H1 (cell line): ENCODE measurements at regions not wholly inside any gene's neighbourhood (a gene's known extent, or its start where the extent isn't known, plus 50 kb on each side); places are given as distances from the start of the nearest gene placed in this dataset.

Experiments
- ASH2L ChIP-seq: fragments of 200-600, 300-600 bp; sonication (generic); IDR thresholded peaks from one replicate; pipeline ENCODE4 v1.7.1; 2017; ENCODE audit warnings: low read length
- CBX8 ChIP-seq: fragments of 300-800, 300-1000 bp; sonication (generic); IDR thresholded peaks from 2 replicates; pipeline ENCODE4 v1.7.1; 2016; ENCODE audit warnings: low read depth, low read length, borderline replicate concordance
- POLR2A ChIP-seq, 2 experiments: IDR thresholded peaks; 1 replicate in 1 of 2; 2 replicates in 1 of 2; pipeline ENCODE4 v1.6.1; 2011; ENCODE audit warnings: low read depth in 2 of 2, low read length in 2 of 2, mild to moderate bottlenecking in 2 of 2; ENCODE audit errors: control extremely low read depth in 1 of 2
- SIN3A ChIP-seq, 2 experiments: IDR thresholded peaks in 1 of 2; conservative IDR thresholded peaks in 1 of 2; 2 replicates each; pipeline ENCODE4 v1.6.1; 2011 to 2012; ENCODE audit warnings: low read length in 2 of 2, improper control_type of control experiment in 1 of 2, low read depth in 1 of 2, mild to moderate bottlenecking in 1 of 2
- SIX5 ChIP-seq: IDR thresholded peaks from 2 replicates; pipeline ENCODE4 v1.6.1; 2011; ENCODE audit warnings: mild to moderate bottlenecking, low read depth, low read length
- TEAD4 ChIP-seq: IDR thresholded peaks from 2 replicates; pipeline ENCODE4 v1.6.1; 2012; ENCODE audit warnings: low read depth, low read length, inconsistent platforms, mixed read lengths
- TF ChIP-seq, protein P1 (sequence below): fragments of 300-600 bp; sonication (generic); IDR thresholded peaks from 2 replicates; pipeline ENCODE4 v1.7.1; 2012; ENCODE audit warnings: low read length, moderate library complexity, mild to moderate bottlenecking, inconsistent platforms; ENCODE audit not compliant: insufficient replicate concordance
- TF ChIP-seq, protein P2 (sequence below), 3 experiments: IDR thresholded peaks; 1 replicate in 2 of 3; 2 replicates in 1 of 3; pipeline versions ENCODE4 v1.5.1 to v1.6.1; 2011; ENCODE audit warnings: low read length in 3 of 3, mild to moderate bottlenecking in 3 of 3, inconsistent platforms in 2 of 3, low read depth in 1 of 3, moderate library complexity in 1 of 3; ENCODE audit not compliant: insufficient read depth in 1 of 3; ENCODE audit errors: control extremely low read depth in 1 of 3

DNA sequence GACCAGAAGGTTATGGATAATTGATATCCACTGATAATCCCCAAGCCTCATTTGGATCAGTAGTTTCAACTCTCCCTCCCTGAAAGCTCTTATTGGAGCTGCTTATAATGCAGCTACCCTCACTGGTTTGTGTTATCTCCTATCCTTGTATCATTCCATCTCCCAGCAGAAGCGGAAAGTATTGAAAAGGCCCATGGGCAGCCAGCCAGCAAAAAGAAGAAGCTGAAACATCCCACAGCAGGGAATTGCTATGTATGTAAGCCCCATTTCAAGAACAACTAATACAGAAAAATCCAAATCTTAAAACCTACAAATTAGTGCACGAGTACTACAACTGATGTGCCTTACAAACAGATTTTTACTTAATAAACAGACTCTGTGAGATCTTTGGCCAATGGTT, 269.0 kb upstream of the ECI2 start (continued):
- TF ChIP-seq, protein P1, sequence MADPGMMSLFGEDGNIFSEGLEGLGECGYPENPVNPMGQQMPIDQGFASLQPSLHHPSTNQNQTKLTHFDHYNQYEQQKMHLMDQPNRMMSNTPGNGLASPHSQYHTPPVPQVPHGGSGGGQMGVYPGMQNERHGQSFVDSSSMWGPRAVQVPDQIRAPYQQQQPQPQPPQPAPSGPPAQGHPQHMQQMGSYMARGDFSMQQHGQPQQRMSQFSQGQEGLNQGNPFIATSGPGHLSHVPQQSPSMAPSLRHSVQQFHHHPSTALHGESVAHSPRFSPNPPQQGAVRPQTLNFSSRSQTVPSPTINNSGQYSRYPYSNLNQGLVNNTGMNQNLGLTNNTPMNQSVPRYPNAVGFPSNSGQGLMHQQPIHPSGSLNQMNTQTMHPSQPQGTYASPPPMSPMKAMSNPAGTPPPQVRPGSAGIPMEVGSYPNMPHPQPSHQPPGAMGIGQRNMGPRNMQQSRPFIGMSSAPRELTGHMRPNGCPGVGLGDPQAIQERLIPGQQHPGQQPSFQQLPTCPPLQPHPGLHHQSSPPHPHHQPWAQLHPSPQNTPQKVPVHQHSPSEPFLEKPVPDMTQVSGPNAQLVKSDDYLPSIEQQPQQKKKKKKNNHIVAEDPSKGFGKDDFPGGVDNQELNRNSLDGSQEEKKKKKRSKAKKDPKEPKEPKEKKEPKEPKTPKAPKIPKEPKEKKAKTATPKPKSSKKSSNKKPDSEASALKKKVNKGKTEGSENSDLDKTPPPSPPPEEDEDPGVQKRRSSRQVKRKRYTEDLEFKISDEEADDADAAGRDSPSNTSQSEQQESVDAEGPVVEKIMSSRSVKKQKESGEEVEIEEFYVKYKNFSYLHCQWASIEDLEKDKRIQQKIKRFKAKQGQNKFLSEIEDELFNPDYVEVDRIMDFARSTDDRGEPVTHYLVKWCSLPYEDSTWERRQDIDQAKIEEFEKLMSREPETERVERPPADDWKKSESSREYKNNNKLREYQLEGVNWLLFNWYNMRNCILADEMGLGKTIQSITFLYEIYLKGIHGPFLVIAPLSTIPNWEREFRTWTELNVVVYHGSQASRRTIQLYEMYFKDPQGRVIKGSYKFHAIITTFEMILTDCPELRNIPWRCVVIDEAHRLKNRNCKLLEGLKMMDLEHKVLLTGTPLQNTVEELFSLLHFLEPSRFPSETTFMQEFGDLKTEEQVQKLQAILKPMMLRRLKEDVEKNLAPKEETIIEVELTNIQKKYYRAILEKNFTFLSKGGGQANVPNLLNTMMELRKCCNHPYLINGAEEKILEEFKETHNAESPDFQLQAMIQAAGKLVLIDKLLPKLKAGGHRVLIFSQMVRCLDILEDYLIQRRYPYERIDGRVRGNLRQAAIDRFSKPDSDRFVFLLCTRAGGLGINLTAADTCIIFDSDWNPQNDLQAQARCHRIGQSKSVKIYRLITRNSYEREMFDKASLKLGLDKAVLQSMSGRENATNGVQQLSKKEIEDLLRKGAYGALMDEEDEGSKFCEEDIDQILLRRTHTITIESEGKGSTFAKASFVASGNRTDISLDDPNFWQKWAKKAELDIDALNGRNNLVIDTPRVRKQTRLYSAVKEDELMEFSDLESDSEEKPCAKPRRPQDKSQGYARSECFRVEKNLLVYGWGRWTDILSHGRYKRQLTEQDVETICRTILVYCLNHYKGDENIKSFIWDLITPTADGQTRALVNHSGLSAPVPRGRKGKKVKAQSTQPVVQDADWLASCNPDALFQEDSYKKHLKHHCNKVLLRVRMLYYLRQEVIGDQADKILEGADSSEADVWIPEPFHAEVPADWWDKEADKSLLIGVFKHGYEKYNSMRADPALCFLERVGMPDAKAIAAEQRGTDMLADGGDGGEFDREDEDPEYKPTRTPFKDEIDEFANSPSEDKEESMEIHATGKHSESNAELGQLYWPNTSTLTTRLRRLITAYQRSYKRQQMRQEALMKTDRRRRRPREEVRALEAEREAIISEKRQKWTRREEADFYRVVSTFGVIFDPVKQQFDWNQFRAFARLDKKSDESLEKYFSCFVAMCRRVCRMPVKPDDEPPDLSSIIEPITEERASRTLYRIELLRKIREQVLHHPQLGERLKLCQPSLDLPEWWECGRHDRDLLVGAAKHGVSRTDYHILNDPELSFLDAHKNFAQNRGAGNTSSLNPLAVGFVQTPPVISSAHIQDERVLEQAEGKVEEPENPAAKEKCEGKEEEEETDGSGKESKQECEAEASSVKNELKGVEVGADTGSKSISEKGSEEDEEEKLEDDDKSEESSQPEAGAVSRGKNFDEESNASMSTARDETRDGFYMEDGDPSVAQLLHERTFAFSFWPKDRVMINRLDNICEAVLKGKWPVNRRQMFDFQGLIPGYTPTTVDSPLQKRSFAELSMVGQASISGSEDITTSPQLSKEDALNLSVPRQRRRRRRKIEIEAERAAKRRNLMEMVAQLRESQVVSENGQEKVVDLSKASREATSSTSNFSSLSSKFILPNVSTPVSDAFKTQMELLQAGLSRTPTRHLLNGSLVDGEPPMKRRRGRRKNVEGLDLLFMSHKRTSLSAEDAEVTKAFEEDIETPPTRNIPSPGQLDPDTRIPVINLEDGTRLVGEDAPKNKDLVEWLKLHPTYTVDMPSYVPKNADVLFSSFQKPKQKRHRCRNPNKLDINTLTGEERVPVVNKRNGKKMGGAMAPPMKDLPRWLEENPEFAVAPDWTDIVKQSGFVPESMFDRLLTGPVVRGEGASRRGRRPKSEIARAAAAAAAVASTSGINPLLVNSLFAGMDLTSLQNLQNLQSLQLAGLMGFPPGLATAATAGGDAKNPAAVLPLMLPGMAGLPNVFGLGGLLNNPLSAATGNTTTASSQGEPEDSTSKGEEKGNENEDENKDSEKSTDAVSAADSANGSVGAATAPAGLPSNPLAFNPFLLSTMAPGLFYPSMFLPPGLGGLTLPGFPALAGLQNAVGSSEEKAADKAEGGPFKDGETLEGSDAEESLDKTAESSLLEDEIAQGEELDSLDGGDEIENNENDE = no peak
- TF ChIP-seq CBX8 (no peak), TEAD4 (no peak), SIX5 (no peak), SIN3A (conservative IDR thresholded peaks at IDR 0.05 in 1 of 2, IDR thresholded peaks at IDR 0.05 in 1 of 2; ENCODE audit: low read depth in 1 of 2, low read length in 2 of 2) (no peak), POLR2A (IDR thresholded peaks at IDR 0.05; ENCODE audit: control extremely low read depth in 1 of 2, low read depth in 2 of 2, low read length in 2 of 2) (no peak), ASH2L (no peak)
- TF ChIP-seq, protein P2, sequence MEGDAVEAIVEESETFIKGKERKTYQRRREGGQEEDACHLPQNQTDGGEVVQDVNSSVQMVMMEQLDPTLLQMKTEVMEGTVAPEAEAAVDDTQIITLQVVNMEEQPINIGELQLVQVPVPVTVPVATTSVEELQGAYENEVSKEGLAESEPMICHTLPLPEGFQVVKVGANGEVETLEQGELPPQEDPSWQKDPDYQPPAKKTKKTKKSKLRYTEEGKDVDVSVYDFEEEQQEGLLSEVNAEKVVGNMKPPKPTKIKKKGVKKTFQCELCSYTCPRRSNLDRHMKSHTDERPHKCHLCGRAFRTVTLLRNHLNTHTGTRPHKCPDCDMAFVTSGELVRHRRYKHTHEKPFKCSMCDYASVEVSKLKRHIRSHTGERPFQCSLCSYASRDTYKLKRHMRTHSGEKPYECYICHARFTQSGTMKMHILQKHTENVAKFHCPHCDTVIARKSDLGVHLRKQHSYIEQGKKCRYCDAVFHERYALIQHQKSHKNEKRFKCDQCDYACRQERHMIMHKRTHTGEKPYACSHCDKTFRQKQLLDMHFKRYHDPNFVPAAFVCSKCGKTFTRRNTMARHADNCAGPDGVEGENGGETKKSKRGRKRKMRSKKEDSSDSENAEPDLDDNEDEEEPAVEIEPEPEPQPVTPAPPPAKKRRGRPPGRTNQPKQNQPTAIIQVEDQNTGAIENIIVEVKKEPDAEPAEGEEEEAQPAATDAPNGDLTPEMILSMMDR (IDR thresholded peaks at IDR 0.05; ENCODE audit: control extremely low read depth in 1 of 3, insufficient read depth in 1 of 3, low read depth in 1 of 3, low read length in 3 of 3) = no peak
